Stomach (tissue), 4 donors: ENCODE measurements at regions not wholly inside any gene's neighbourhood (a gene's known extent, or its start where the extent isn't known, plus 50 kb on each side); places are given as distances from the start of the nearest gene placed in this dataset.

Experiments used
- CTCF ChIP-seq, 7 experiments: fragments of 450-650 bp in 4 of 7; fragments of 200-600 bp in 3 of 7; sonication (generic) in 3 of 7; IDR thresholded peaks; one replicate each; pipeline ENCODE4 v1.5.1; 2016 to 2019; ENCODE audit warnings: antibody characterized with exemption in 7 of 7, control low read depth in 2 of 7, mild to moderate bottlenecking in 1 of 7
- EP300 ChIP-seq: sonication (generic); formaldehyde crosslinking; IDR thresholded peaks from one replicate; pipeline ENCODE4 v1.6.1; 2017; ENCODE audit warnings: antibody characterized with exemption

- no peak for TF ChIP-seq EP300
- TF ChIP-seq CTCF (IDR thresholded peaks at IDR 0.05), result no peak
Observed at GRCh38 chr3:36214460-36214859, 165.8 kb upstream of the STAC start.
